Kidney epithelial cell (primary cell): ENCODE measurements at regions not wholly inside any gene's neighbourhood (a gene's known extent, or its start where the extent isn't known, plus 50 kb on each side); places are given as distances from the start of the nearest gene placed in this dataset.

Experiments used
- DNase-seq: peaks from one replicate; pipeline ENCODE4 v3.0.0-alpha.2; 2010; ENCODE audit warnings: low read depth
- H3K27me3 ChIP-seq: 2 replicates; pipeline ENCODE4 v1.6.0; 2011; ENCODE audit warnings: low read length; ENCODE audit not compliant: control insufficient read depth, insufficient read depth
- H3K36me3 ChIP-seq: 2 replicates; pipeline ENCODE4 v1.5.1; 2011; ENCODE audit warnings: low read length; ENCODE audit not compliant: control insufficient read depth, insufficient read depth
- H3K4me3 ChIP-seq: 2 replicates; pipeline ENCODE4 v1.5.1; 2011; ENCODE audit warnings: low read depth, mild to moderate bottlenecking, control low read depth, low read length
- CTCF ChIP-seq: IDR thresholded peaks from 2 replicates; pipeline ENCODE4 v1.5.1; 2011; ENCODE audit warnings: mild to moderate bottlenecking, moderate library complexity, low read length, control low read depth, inconsistent platforms; ENCODE audit not compliant: insufficient read depth, poor library complexity, severe bottlenecking

- no peak for DNase-seq
- TF ChIP-seq CTCF = no peak
- Histone ChIP-seq H3K36me3 (no peaks in the 10 kb centered on the region), H3K4me3 (no peak overlapping the region), H3K27me3 (no peaks in the 10 kb centered on the region)
These were observed 123.0 kb upstream of the PCDH18 start for GRCh38 chr4:137655302-137655701.

- no peaks in the 10 kb centered on the region for H3K27me3 ChIP-seq
- peak; percentile 51 for DNase-seq
- H3K4me3 ChIP-seq = no peak overlapping the region
- H3K36me3 ChIP-seq = no peaks in the 10 kb centered on the region
- no peak for TF ChIP-seq CTCF
These were observed 118.8 kb upstream of the PCDH18 start for GRCh38 chr4:137651128-137651527.

GRCh38 chr4:137649711-137650450, 117.6 kb upstream of the PCDH18 start:
- no peak for TF ChIP-seq CTCF
- DNase-seq = no peak
- Histone ChIP-seq H3K36me3 (no peaks in the 10 kb centered on the region), H3K27me3 (no peaks in the 10 kb centered on the region), H3K4me3 (no peak overlapping the region)

GRCh38 chr4:137648531-137648930, 116.2 kb upstream of the PCDH18 start:
- H3K27me3 ChIP-seq = no peaks in the 10 kb centered on the region
- H3K4me3 ChIP-seq = no peak overlapping the region
- no peak for TF ChIP-seq CTCF
- no peaks in the 10 kb centered on the region for H3K36me3 ChIP-seq
- no peak for DNase-seq

- no peak overlapping the region for H3K4me3 ChIP-seq
- no peak for TF ChIP-seq CTCF
These were observed 115.1 kb upstream of the PCDH18 start for GRCh38 chr4:137647375-137647774.

GRCh38 chr4:137644201-137644600, 111.9 kb upstream of the PCDH18 start:
- Histone ChIP-seq H3K27me3 (no peaks in the 10 kb centered on the region), H3K36me3 (no peaks in the 10 kb centered on the region), H3K4me3 (no peak overlapping the region)
- TF ChIP-seq CTCF = no peak
- DNase-seq = peak; percentile 9

More at GRCh38 chr4:137647375-137647774, 115.1 kb upstream of the PCDH18 start:
- DNase-seq = no peak
- Histone ChIP-seq H3K36me3 (no peaks in the 10 kb centered on the region), H3K27me3 (no peaks in the 10 kb centered on the region)
